GM18498 (cell line): ENCODE measurements at regions not wholly inside any gene's neighbourhood (a gene's known extent, or its start where the extent isn't known, plus 50 kb on each side); places are given as distances from the start of the nearest gene placed in this dataset.
"Not testable (repeated sequence)": the region's sequence is repeated elsewhere in the genome, so short reads cannot be mapped to it uniquely, and the experiment has no call there.

Source experiments
- ATAC-seq: cut with Tn5 transposase; IDR thresholded peaks from one replicate; pipeline ENCODE4 v1.9.1; 2021; ENCODE audit warnings: mild to moderate bottlenecking, moderate library complexity; ENCODE audit not compliant: unreplicated experiment

GRCh38 chr5:2537378-2538145 lies 213.9 kb downstream of the IRX2 start:
- ATAC-seq, result no peak

- no peak for ATAC-seq
Observed at GRCh38 chr5:2536632-2537377, 214.7 kb downstream of the IRX2 start.

GRCh38 chr5:2534970-2535369 lies 216.5 kb downstream of the IRX2 start:
- ATAC-seq, result no peak

GRCh38 chr5:2534251-2534650 lies 217.2 kb downstream of the IRX2 start:
- ATAC-seq, result no peak

- ATAC-seq, result not testable (repeated sequence)
Observed at GRCh38 chr5:2533848-2534247, 217.6 kb downstream of the IRX2 start.

GRCh38 chr5:2532809-2533208 lies 218.7 kb downstream of the IRX2 start:
- no peak for ATAC-seq

GRCh38 chr5:2531318-2531717 lies 220.2 kb downstream of the IRX2 start:
- ATAC-seq, result no peak

GRCh38 chr5:2530609-2531008 lies 220.9 kb downstream of the IRX2 start:
- ATAC-seq, result no peak

- ATAC-seq, result no peak
Observed at GRCh38 chr5:2529371-2530092, 221.9 kb downstream of the IRX2 start.

- ATAC-seq, result no peak
Observed at GRCh38 chr5:2525351-2525750, 226.1 kb downstream of the IRX2 start.

- ATAC-seq, result no peak
Observed at GRCh38 chr5:2524620-2525019, 226.9 kb downstream of the IRX2 start.

- no peak for ATAC-seq
Observed at GRCh38 chr5:2523180-2523579, 228.3 kb downstream of the IRX2 start.

GRCh38 chr5:2522372-2522771 lies 229.1 kb downstream of the IRX2 start:
- ATAC-seq, result no peak

- ATAC-seq, result no peak
Observed at GRCh38 chr5:2519153-2519552, 232.3 kb downstream of the IRX2 start.

- ATAC-seq, result no peak
Observed at GRCh38 chr5:2517451-2517850, 234.0 kb downstream of the IRX2 start.

GRCh38 chr5:2515180-2515764 lies 236.2 kb downstream of the IRX2 start:
- ATAC-seq, result no peak

GRCh38 chr5:2514484-2514883 lies 237.0 kb downstream of the IRX2 start:
- ATAC-seq, result no peak

- ATAC-seq, result no peak
Observed at GRCh38 chr5:2511706-2512105, 239.8 kb downstream of the IRX2 start.

- no peak for ATAC-seq
Observed at GRCh38 chr5:2511126-2511525, 240.4 kb downstream of the IRX2 start.

GRCh38 chr5:2509527-2509926 lies 241.9 kb downstream of the IRX2 start:
- ATAC-seq, result no peak

- no peak for ATAC-seq
Observed at GRCh38 chr5:2508514-2508913, 243.0 kb downstream of the IRX2 start.
